Testis (tissue), 2 donors: ENCODE measurements at regions not wholly inside any gene's neighbourhood (a gene's known extent, or its start where the extent isn't known, plus 50 kb on each side); places are given as distances from the start of the nearest gene placed in this dataset.

Source experiments
- POLR2A ChIP-seq: fragments of 450-650 bp; IDR thresholded peaks from one replicate; pipeline ENCODE4 v1.6.1; 2017; ENCODE audit warnings: antibody characterized with exemption, mild to moderate bottlenecking, moderate library complexity
- TF ChIP-seq, protein P1 (sequence below), 3 experiments: fragments of 450-650 bp in 2 of 3; fragments of 200-600 bp in 1 of 3; sonication (generic) in 1 of 3; IDR thresholded peaks; one replicate each; pipeline ENCODE4 v1.5.1; 2016 to 2019; ENCODE audit warnings: antibody characterized with exemption in 3 of 3, mild to moderate bottlenecking in 2 of 3, moderate library complexity in 1 of 3

DNA sequence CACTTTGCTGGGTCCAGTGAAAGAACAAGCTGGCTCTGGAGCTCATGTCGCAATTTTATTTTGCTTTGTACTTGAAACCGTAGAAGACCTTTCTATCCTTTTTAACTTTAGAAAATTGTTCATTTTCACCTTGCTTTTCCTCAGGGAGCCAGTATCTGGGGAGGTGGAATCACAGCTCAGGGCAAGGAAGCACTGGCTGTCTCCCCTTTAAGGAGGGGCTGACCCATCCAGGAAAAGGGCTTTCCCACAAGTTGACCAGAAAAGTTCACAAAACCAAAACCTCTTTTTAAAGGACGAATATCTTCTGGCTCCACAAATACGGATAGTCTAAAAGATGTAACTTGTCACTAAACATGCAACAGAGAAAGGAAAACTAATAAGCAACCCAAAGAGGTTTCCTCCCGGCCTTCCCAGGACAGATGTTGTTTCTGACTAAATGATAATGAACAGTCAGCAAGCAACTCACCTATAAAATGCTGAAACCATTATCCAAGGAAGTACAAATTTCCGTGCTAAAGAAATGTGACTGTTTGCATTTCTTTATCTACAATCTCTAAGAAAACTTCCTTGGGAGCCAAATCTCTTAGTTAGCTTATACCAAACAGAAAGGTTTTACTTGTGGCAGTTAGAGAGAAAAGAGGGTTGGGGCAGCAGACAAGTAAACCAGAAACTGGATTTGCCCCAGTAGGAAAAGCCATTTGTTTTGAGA lies 278.2 kb downstream of the PLK2 start:
- TF ChIP-seq, protein P1, sequence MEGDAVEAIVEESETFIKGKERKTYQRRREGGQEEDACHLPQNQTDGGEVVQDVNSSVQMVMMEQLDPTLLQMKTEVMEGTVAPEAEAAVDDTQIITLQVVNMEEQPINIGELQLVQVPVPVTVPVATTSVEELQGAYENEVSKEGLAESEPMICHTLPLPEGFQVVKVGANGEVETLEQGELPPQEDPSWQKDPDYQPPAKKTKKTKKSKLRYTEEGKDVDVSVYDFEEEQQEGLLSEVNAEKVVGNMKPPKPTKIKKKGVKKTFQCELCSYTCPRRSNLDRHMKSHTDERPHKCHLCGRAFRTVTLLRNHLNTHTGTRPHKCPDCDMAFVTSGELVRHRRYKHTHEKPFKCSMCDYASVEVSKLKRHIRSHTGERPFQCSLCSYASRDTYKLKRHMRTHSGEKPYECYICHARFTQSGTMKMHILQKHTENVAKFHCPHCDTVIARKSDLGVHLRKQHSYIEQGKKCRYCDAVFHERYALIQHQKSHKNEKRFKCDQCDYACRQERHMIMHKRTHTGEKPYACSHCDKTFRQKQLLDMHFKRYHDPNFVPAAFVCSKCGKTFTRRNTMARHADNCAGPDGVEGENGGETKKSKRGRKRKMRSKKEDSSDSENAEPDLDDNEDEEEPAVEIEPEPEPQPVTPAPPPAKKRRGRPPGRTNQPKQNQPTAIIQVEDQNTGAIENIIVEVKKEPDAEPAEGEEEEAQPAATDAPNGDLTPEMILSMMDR (IDR thresholded peaks at IDR 0.05): no peak
- no peak for TF ChIP-seq POLR2A
